WTC11 (cell line): ENCODE measurements at regions not wholly inside any gene's neighbourhood (a gene's known extent, or its start where the extent isn't known, plus 50 kb on each side); places are given as distances from the start of the nearest gene placed in this dataset.

Experiments
- ATAC-seq: fragments of 200-7000 bp; cut with Tn5 transposase; 2 replicates; pipeline ENCODE4 v1.10.0; 2021; ENCODE audit warnings: mild to moderate bottlenecking, moderate library complexity
- CTCF ChIA-PET: fragments of 300-600 bp; sonication (Branson Sonifier 250); formaldehyde crosslinking; loops from one replicate; lab custom pipeline; 2021; ENCODE audit warnings: antibody characterized with exemption; lab: Charles Lee
- POLR2A ChIA-PET: fragments of 350-600 bp; sonication (Branson Sonifier 250); formaldehyde crosslinking; loops from one replicate; lab custom pipeline; 2021; ENCODE audit warnings: antibody characterized with exemption; lab: Charles Lee
- DNase-seq: peaks from one replicate; pipeline ENCODE4 v3.0.0; 2021; ENCODE audit warnings: low spot score
- H3K27ac Mint-ChIP-seq: 2 replicates; pipeline ENCODE4 v1.8.0; 2021; ENCODE audit warnings: mixed read lengths
- H3K27me3 Mint-ChIP-seq: 2 replicates; pipeline ENCODE4 v1.8.0; 2021; ENCODE audit warnings: low read depth, mild to moderate bottlenecking, moderate library complexity, mixed read lengths
- H3K36me3 Mint-ChIP-seq: 2 replicates; pipeline ENCODE4 v1.8.0; 2021; ENCODE audit warnings: mixed read lengths
- H3K4me1 Mint-ChIP-seq: 2 replicates; pipeline ENCODE4 v1.8.0; 2022; ENCODE audit warnings: mixed read lengths
- H3K4me3 Mint-ChIP-seq: 2 replicates; pipeline ENCODE4 v1.8.0; 2021; ENCODE audit warnings: mild to moderate bottlenecking, moderate library complexity, mixed read lengths
- H3K9me3 Mint-ChIP-seq: 2 replicates; pipeline ENCODE4 v1.8.0; 2021; ENCODE audit warnings: mixed read lengths
- JUN ChIP-seq: sonication (generic); formaldehyde crosslinking; IDR thresholded peaks from 2 replicates; pipeline ENCODE4 v1.8.0; 2023; ENCODE audit warnings: mild to moderate bottlenecking, missing genetic modification reagents
- KAT7 ChIP-seq: sonication (generic); formaldehyde crosslinking; IDR thresholded peaks from 2 replicates; pipeline ENCODE4 v1.8.1; 2023; ENCODE audit warnings: missing genetic modification reagents, mild to moderate bottlenecking, borderline replicate concordance
- NR1H2 ChIP-seq: sonication (generic); formaldehyde crosslinking; IDR thresholded peaks from 2 replicates; pipeline ENCODE4 v1.9.0; 2021; ENCODE audit warnings: mild to moderate bottlenecking, moderate library complexity, missing genetic modification reagents
- NR3C1 ChIP-seq: sonication (generic); formaldehyde crosslinking; conservative IDR thresholded peaks from 2 replicates; pipeline ENCODE4 v1.8.1; 2023; ENCODE audit warnings: low read depth, mild to moderate bottlenecking, missing genetic modification reagents
- RORB ChIP-seq: fragments of 250-450 bp; sonication (Bioruptor Pico); IDR thresholded peaks from 2 replicates; pipeline ENCODE4 v1.9.0; 2021; ENCODE audit warnings: mild to moderate bottlenecking
- SMAD4 ChIP-seq: sonication (generic); formaldehyde crosslinking; IDR thresholded peaks from 2 replicates; pipeline ENCODE4 v1.8.0; 2022; ENCODE audit warnings: mild to moderate bottlenecking, missing genetic modification reagents
- ZNF317 ChIP-seq: sonication (generic); formaldehyde crosslinking; IDR thresholded peaks from 2 replicates; pipeline ENCODE4 v1.8.1; 2023; ENCODE audit warnings: low read depth, mild to moderate bottlenecking, moderate library complexity, missing genetic modification reagents, borderline replicate concordance
- TF ChIP-seq, protein P1 (sequence below): fragments of 250-450 bp; sonication (Bioruptor Pico); IDR thresholded peaks from 2 replicates; pipeline ENCODE4 v1.9.0; 2021; ENCODE audit warnings: moderate library complexity, mild to moderate bottlenecking, inconsistent platforms, borderline replicate concordance
- TF ChIP-seq, protein P2 (sequence below): fragments of 250-450 bp; sonication (Bioruptor Pico); IDR thresholded peaks from 2 replicates; pipeline ENCODE4 v1.8.0; 2021; ENCODE audit warnings: mild to moderate bottlenecking
- TF ChIP-seq, protein P3 (sequence below): fragments of 250-450 bp; sonication (Bioruptor Pico); IDR thresholded peaks from 2 replicates; pipeline ENCODE4 v1.9.0; 2021; ENCODE audit warnings: mild to moderate bottlenecking, borderline replicate concordance
- TF ChIP-seq, protein P4 (sequence below): sonication (generic); formaldehyde crosslinking; IDR thresholded peaks from 2 replicates; pipeline ENCODE4 v1.8.1; 2023; ENCODE audit warnings: mild to moderate bottlenecking, missing genetic modification reagents, moderate library complexity
- TF ChIP-seq, protein P5 (sequence below): sonication (generic); formaldehyde crosslinking; IDR thresholded peaks from 2 replicates; pipeline ENCODE4 v1.8.1; 2022; ENCODE audit warnings: missing genetic modification reagents, borderline replicate concordance
- TF ChIP-seq, protein P6 (sequence below): sonication (generic); formaldehyde crosslinking; IDR thresholded peaks from 2 replicates; pipeline ENCODE4 v1.8.0; 2022; ENCODE audit warnings: missing genetic modification reagents
- TF ChIP-seq, protein P7 (sequence below): sonication (generic); formaldehyde crosslinking; IDR thresholded peaks from 2 replicates; pipeline ENCODE4 v1.8.0; 2022; ENCODE audit warnings: mild to moderate bottlenecking, missing genetic modification reagents
- TF ChIP-seq, protein P8 (sequence below): sonication (generic); formaldehyde crosslinking; IDR thresholded peaks from 2 replicates; pipeline ENCODE4 v1.8.1; 2023; ENCODE audit warnings: mild to moderate bottlenecking, missing genetic modification reagents

DNA sequence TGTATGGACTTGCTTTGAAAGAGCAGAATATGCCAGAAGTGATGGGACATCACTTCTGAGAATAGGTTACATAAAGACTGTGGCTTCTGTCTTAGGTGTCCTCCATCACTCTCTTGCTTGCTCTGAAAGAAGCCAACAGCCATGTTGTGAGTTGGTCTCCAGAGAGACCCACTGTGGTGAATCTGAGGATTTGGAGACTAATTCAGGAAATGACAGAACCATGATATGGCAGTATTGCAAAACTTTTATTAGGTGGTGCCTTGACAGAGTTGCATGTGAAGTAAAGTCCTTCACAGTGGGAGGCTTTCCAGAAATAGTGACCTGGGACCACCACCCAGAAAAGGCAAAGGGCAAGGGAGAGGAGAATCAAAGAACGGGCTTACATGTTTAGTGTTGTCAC lies 628.6 kb downstream of the KCNT2 start:
- Mint-ChIP-seq H3K27ac (no peak overlapping the region), H3K27me3 (no peaks in the 10 kb centered on the region), H3K4me1 (no peaks in the 10 kb centered on the region)
- POLR2A ChIA-PET = no interaction called here
- TF ChIP-seq, protein P1, sequence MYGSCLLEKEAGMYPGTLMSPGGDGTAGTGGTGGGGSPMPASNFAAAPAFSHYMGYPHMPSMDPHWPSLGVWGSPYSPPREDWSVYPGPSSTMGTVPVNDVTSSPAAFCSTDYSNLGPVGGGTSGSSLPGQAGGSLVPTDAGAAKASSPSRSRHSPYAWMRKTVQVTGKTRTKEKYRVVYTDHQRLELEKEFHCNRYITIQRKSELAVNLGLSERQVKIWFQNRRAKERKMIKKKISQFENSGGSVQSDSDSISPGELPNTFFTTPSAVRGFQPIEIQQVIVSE (CRISPR knock-in tag) = no peak
- TF ChIP-seq, protein P2, sequence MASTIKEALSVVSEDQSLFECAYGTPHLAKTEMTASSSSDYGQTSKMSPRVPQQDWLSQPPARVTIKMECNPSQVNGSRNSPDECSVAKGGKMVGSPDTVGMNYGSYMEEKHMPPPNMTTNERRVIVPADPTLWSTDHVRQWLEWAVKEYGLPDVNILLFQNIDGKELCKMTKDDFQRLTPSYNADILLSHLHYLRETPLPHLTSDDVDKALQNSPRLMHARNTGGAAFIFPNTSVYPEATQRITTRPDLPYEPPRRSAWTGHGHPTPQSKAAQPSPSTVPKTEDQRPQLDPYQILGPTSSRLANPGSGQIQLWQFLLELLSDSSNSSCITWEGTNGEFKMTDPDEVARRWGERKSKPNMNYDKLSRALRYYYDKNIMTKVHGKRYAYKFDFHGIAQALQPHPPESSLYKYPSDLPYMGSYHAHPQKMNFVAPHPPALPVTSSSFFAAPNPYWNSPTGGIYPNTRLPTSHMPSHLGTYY (CRISPR knock-in tag) = no peak
- TF ChIP-seq ZNF317 (CRISPR knock-in tag) = no peak
- TF ChIP-seq, protein P3, sequence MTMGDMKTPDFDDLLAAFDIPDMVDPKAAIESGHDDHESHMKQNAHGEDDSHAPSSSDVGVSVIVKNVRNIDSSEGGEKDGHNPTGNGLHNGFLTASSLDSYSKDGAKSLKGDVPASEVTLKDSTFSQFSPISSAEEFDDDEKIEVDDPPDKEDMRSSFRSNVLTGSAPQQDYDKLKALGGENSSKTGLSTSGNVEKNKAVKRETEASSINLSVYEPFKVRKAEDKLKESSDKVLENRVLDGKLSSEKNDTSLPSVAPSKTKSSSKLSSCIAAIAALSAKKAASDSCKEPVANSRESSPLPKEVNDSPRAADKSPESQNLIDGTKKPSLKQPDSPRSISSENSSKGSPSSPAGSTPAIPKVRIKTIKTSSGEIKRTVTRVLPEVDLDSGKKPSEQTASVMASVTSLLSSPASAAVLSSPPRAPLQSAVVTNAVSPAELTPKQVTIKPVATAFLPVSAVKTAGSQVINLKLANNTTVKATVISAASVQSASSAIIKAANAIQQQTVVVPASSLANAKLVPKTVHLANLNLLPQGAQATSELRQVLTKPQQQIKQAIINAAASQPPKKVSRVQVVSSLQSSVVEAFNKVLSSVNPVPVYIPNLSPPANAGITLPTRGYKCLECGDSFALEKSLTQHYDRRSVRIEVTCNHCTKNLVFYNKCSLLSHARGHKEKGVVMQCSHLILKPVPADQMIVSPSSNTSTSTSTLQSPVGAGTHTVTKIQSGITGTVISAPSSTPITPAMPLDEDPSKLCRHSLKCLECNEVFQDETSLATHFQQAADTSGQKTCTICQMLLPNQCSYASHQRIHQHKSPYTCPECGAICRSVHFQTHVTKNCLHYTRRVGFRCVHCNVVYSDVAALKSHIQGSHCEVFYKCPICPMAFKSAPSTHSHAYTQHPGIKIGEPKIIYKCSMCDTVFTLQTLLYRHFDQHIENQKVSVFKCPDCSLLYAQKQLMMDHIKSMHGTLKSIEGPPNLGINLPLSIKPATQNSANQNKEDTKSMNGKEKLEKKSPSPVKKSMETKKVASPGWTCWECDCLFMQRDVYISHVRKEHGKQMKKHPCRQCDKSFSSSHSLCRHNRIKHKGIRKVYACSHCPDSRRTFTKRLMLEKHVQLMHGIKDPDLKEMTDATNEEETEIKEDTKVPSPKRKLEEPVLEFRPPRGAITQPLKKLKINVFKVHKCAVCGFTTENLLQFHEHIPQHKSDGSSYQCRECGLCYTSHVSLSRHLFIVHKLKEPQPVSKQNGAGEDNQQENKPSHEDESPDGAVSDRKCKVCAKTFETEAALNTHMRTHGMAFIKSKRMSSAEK (CRISPR knock-in tag) = no peak
- TF ChIP-seq, protein P4, sequence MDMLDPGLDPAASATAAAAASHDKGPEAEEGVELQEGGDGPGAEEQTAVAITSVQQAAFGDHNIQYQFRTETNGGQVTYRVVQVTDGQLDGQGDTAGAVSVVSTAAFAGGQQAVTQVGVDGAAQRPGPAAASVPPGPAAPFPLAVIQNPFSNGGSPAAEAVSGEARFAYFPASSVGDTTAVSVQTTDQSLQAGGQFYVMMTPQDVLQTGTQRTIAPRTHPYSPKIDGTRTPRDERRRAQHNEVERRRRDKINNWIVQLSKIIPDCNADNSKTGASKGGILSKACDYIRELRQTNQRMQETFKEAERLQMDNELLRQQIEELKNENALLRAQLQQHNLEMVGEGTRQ (CRISPR knock-in tag) = no peak
- no peak for TF ChIP-seq NR3C1 (CRISPR knock-in tag)
- TF ChIP-seq, all 79 proteins: peak for 0
- no peaks in the 10 kb centered on the region for H3K36me3 Mint-ChIP-seq
- ATAC-seq (no peak), DNase-seq (no peak)
- no peak overlapping the region for H3K4me3 Mint-ChIP-seq
- CTCF ChIA-PET = no interaction called here
- peaks cover 5% of the 10 kb centered on the region for H3K9me3 Mint-ChIP-seq

DNA sequence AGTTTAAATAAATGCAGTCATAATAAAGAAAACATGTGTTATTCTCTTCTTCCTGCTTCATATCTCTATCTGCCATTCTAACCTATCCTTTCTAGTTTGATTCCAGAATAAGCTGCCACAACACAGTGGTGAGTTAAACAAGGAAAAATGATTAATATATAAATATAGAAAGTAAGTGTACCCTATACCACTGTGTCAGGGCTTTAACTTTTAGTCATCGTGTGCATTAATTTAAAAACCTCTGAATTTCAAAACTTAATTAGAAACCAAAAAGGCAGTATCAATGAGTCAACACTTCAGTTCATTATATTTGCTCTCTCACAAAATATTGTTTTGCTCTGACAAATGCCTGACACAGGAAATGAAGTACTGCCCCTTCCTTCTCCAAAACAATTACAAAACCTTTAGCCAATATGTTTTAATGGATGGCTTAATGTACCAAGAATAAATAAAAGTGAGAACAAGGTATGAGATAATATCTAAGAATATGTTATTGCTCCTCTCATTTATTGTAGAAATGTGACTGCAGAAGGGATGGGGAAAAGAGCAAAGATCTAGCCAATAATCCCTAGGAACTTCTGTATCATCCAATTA lies 634.8 kb downstream of the KCNT2 start:
- ChIA-PET CTCF (no interaction called here), POLR2A (no interaction called here)
- ATAC-seq (no peak), DNase-seq (no peak)
- H3K27me3 Mint-ChIP-seq = no peaks in the 10 kb centered on the region
- no peak overlapping the region for H3K27ac Mint-ChIP-seq
- no peaks in the 10 kb centered on the region for H3K9me3 Mint-ChIP-seq
- H3K4me1 Mint-ChIP-seq = no peaks in the 10 kb centered on the region
- TF ChIP-seq JUN (CRISPR knock-in tag) = no peak
- H3K4me3 Mint-ChIP-seq = no peak overlapping the region
- no peaks in the 10 kb centered on the region for H3K36me3 Mint-ChIP-seq

DNA sequence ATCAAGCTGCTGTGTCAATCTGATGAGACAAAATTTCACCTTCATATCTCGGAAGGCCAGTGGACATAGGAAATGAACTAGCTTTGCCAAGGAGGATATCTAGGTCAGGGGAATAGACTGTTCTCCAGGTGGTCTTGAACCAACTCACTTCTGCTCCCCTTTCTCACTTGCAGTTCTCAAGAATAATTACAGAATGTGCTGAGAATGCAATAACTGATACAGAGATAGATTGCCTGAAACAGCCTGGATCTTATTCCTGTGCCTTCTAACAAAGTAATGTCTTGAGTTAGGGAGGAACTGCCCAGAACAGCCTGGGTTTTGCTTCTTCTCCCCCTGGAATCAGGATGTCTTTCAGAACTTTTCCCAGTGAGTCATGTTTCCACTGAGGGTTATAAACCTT lies 636.7 kb downstream of the KCNT2 start:
- POLR2A ChIA-PET = no interaction called here
- TF ChIP-seq RORB (CRISPR knock-in tag) = no peak
- TF ChIP-seq, protein P5, sequence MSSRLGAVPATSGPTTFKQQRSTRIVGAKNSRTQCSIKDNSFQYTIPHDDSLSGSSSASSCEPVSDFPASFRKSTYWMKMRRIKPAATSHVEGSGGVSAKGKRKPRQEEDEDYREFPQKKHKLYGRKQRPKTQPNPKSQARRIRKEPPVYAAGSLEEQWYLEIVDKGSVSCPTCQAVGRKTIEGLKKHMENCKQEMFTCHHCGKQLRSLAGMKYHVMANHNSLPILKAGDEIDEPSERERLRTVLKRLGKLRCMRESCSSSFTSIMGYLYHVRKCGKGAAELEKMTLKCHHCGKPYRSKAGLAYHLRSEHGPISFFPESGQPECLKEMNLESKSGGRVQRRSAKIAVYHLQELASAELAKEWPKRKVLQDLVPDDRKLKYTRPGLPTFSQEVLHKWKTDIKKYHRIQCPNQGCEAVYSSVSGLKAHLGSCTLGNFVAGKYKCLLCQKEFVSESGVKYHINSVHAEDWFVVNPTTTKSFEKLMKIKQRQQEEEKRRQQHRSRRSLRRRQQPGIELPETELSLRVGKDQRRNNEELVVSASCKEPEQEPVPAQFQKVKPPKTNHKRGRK = no peak
- TF ChIP-seq, protein P6, sequence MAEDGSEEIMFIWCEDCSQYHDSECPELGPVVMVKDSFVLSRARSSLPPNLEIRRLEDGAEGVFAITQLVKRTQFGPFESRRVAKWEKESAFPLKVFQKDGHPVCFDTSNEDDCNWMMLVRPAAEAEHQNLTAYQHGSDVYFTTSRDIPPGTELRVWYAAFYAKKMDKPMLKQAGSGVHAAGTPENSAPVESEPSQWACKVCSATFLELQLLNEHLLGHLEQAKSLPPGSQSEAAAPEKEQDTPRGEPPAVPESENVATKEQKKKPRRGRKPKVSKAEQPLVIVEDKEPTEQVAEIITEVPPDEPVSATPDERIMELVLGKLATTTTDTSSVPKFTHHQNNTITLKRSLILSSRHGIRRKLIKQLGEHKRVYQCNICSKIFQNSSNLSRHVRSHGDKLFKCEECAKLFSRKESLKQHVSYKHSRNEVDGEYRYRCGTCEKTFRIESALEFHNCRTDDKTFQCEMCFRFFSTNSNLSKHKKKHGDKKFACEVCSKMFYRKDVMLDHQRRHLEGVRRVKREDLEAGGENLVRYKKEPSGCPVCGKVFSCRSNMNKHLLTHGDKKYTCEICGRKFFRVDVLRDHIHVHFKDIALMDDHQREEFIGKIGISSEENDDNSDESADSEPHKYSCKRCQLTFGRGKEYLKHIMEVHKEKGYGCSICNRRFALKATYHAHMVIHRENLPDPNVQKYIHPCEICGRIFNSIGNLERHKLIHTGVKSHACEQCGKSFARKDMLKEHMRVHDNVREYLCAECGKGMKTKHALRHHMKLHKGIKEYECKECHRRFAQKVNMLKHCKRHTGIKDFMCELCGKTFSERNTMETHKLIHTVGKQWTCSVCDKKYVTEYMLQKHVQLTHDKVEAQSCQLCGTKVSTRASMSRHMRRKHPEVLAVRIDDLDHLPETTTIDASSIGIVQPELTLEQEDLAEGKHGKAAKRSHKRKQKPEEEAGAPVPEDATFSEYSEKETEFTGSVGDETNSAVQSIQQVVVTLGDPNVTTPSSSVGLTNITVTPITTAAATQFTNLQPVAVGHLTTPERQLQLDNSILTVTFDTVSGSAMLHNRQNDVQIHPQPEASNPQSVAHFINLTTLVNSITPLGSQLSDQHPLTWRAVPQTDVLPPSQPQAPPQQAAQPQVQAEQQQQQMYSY (CRISPR knock-in tag) = no peak
- TF ChIP-seq NR1H2 (CRISPR knock-in tag) = no peak
- TF ChIP-seq, protein P7, sequence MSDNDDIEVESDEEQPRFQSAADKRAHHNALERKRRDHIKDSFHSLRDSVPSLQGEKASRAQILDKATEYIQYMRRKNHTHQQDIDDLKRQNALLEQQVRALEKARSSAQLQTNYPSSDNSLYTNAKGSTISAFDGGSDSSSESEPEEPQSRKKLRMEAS (CRISPR knock-in tag) = no peak
- TF ChIP-seq, protein P8, sequence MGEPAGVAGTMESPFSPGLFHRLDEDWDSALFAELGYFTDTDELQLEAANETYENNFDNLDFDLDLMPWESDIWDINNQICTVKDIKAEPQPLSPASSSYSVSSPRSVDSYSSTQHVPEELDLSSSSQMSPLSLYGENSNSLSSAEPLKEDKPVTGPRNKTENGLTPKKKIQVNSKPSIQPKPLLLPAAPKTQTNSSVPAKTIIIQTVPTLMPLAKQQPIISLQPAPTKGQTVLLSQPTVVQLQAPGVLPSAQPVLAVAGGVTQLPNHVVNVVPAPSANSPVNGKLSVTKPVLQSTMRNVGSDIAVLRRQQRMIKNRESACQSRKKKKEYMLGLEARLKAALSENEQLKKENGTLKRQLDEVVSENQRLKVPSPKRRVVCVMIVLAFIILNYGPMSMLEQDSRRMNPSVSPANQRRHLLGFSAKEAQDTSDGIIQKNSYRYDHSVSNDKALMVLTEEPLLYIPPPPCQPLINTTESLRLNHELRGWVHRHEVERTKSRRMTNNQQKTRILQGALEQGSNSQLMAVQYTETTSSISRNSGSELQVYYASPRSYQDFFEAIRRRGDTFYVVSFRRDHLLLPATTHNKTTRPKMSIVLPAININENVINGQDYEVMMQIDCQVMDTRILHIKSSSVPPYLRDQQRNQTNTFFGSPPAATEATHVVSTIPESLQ (CRISPR knock-in tag) = no peak
- TF ChIP-seq SMAD4 = no peak
- TF ChIP-seq KAT7 = no peak

More for the DNA sequence above, 636.7 kb downstream of the KCNT2 start:
- Mint-ChIP-seq H3K4me1 (peaks cover 4% of the 10 kb centered on the region; the same call in 1 of the 2 replicates), H3K9me3 (no peaks in the 10 kb centered on the region), H3K27ac (no peak overlapping the region), H3K4me3 (no peak overlapping the region), H3K27me3 (no peaks in the 10 kb centered on the region), H3K36me3 (no peaks in the 10 kb centered on the region)
- DNase-seq = no peak
- ATAC-seq = no peak
- CTCF ChIA-PET = no interaction called here
